Prostate gland (tissue), 2 donors: ENCODE measurements at regions not wholly inside any gene's neighbourhood (a gene's known extent, or its start where the extent isn't known, plus 50 kb on each side); places are given as distances from the start of the nearest gene placed in this dataset.

Experiments
- POLR2AphosphoS5 ChIP-seq: sonication (generic); formaldehyde crosslinking; IDR thresholded peaks from one replicate; pipeline ENCODE4 v1.6.1; 2017; ENCODE audit warnings: antibody characterized with exemption
- TF ChIP-seq, protein P1 (sequence below), 4 experiments: fragments of 200-600 bp in 2 of 4; fragments of 450-650 bp in 2 of 4; sonication (generic) in 2 of 4; IDR thresholded peaks; 1 replicate in 3 of 4; 2 replicates in 1 of 4; pipeline ENCODE4 v1.5.1; 2016 to 2019; ENCODE audit warnings: antibody characterized with exemption in 4 of 4, mild to moderate bottlenecking in 2 of 4, moderate library complexity in 2 of 4

DNA sequence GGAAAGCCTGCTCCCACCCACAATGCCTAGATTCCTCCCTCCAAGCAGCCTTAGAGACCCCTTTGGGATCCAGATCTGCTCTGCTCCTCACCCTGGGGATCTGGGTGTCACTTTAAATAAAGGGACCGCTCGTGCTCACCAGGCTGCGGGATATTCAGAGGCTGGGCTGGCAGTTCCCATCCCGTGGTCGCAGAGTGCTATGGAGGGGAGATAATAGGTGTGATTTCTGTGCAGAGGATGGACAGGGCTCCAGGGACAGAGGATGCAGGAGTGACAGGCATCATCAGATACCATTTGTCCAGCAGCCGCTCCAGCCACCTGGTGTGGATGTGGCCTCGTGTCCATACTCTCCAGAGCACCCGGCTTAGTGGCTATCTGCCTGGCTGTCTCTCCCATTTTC is 415.9 kb upstream of the SULF2 start:
- TF ChIP-seq POLR2AphosphoS5, result no peak
- TF ChIP-seq, protein P1, sequence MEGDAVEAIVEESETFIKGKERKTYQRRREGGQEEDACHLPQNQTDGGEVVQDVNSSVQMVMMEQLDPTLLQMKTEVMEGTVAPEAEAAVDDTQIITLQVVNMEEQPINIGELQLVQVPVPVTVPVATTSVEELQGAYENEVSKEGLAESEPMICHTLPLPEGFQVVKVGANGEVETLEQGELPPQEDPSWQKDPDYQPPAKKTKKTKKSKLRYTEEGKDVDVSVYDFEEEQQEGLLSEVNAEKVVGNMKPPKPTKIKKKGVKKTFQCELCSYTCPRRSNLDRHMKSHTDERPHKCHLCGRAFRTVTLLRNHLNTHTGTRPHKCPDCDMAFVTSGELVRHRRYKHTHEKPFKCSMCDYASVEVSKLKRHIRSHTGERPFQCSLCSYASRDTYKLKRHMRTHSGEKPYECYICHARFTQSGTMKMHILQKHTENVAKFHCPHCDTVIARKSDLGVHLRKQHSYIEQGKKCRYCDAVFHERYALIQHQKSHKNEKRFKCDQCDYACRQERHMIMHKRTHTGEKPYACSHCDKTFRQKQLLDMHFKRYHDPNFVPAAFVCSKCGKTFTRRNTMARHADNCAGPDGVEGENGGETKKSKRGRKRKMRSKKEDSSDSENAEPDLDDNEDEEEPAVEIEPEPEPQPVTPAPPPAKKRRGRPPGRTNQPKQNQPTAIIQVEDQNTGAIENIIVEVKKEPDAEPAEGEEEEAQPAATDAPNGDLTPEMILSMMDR (IDR thresholded peaks at IDR 0.05), result no peak
